Superior temporal gyrus (tissue), 1 donor: ENCODE measurements at regions not wholly inside any gene's neighbourhood (a gene's known extent, or its start where the extent isn't known, plus 50 kb on each side); places are given as distances from the start of the nearest gene placed in this dataset.
"Not testable (repeated sequence)": the region's sequence is repeated elsewhere in the genome, so short reads cannot be mapped to it uniquely, and the experiment has no call there.

ENCODE experiments used
- DNase-seq: peaks from one replicate; pipeline ENCODE4 v3.0.0-alpha.2; 2016; ENCODE audit errors: extremely low spot score

GRCh38 chr10:131816157-131816775 is 84.5 kb upstream of the PPP2R2D start:
- no peak for DNase-seq

- DNase-seq: no peak
Measured at GRCh38 chr10:131816941-131817700, 83.7 kb upstream of the PPP2R2D start.

DNA sequence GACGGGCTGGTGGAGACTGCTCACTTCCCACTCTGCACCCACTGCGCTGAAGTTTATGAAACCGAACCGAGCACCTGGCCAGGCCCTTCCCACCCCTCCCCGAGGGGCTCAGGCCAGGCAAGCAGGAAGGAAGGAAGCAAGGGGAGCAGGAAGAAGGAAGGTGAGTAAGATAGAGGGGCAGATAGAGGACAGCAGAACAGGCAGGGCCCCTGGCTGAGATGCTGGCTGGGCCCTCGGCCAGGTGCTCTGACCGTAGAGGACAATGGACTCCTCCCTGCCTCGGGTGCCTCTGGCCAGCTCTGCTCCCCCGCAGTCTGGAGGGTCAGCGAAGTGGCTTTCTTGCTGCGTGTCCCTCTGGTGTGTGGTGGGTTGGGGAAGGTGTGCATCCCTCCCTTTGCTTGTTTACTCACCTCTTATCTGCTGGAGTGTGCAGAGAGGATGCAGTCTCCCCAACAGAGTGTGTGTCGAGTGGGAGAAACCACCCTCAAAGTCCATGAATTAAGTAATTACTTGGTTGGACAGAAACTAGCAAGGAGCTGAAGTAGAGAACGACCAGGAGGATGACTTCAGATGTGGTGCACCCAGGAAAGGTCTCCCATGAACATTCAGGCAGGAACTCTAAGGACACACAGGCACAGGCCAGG is 82.8 kb upstream of the PPP2R2D start:
- no peak for DNase-seq

DNA sequence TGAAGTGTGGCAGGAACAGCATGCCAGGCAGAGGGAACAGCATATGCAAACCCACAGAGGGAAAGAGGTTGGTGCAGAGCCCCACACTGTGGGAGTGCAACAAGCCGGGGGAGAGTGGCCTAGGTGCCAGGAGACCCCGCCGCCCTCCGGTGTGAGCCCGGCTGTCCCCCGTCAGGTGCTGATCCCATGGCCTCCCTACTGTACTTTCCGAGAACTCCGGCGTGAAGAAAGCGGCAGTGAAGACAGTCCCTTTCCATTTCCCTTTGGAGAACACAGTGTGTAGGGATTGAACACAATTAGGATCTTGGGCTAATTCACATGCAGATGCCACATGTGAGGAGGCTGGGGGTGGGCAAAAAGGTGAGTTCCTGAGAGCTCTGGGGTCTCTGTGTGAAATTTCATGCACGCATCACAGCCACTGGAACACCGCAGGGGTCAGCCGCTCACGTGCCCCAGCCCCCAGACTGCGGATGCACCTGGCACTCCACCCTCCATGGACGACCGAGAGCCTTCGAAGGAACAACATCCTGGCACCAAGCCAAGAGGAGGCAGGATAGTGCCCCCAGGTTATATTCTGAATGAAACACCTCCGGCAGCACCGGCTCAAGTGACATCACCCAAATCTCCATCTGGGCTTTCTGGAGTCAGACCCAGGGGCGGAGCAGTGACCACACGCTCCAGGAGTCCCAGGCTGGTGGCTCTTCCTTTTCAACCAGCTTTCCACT is 82.1 kb upstream of the PPP2R2D start:
- DNase-seq: no peak

- DNase-seq: no peak
Measured at GRCh38 chr10:131819241-131820072, 81.4 kb upstream of the PPP2R2D start.

GRCh38 chr10:131820626-131821025 is 80.2 kb upstream of the PPP2R2D start:
- no peak for DNase-seq

- no peak for DNase-seq
Measured at GRCh38 chr10:131821378-131822012, 79.3 kb upstream of the PPP2R2D start.

DNA sequence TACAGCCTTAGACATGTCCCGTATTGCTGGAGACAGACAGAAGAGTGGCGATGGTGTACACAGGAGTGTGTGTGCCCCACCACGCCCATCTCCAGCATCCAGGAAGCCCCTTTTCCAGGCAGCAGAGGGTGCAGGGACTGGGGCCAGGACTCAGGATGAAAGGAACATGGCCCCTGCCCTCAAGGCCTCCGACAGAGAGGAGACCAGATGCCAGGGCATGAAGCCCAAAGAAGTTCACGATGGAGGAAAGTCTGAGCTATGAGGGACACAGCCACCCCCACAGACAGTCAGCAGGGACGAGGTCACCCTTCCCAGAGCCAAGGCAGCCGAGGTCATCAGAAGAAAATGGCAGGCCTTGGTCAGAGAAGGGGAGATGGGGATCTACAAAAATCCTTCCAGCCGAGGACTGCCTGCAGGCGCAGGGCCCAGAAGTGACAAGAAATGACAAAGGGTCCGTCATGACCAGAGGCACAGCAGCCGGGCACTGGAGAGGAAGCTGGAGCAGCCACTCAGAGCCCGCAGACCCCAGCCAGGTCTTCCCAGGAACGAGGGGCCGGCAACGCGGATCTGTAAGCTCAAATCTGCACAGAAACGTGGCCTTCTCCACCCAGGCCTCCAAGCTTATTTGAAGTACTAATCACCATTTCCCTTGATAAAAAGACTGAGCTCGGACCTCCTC is 78.7 kb upstream of the PPP2R2D start:
- DNase-seq: no peak

DNA sequence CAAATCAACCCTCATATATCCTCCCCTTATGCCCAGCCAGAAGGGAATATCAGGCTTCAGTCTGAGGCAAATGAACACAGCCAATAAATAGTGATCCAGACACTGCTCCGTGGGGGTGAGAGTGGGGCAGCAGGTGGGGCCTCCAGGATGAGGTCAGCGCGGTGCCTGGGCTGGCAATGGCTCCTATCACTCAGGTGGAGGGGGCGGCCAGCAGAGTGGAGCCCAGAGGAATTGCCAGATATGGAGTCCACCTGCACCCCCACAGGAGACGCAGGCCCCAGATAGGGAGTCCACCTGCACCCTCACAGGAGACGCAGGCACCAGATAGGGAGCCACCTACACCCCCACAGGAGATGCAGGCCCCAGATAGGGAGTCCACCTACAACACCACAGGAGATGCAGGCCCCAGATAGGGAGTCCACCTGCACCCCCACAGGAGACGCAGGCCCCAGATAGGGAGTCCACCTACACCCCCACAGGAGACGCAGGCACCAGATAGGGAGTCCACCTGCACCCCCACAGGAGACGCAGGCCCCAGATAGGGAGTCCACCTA is 78.0 kb upstream of the PPP2R2D start:
- DNase-seq: no peak

DNA sequence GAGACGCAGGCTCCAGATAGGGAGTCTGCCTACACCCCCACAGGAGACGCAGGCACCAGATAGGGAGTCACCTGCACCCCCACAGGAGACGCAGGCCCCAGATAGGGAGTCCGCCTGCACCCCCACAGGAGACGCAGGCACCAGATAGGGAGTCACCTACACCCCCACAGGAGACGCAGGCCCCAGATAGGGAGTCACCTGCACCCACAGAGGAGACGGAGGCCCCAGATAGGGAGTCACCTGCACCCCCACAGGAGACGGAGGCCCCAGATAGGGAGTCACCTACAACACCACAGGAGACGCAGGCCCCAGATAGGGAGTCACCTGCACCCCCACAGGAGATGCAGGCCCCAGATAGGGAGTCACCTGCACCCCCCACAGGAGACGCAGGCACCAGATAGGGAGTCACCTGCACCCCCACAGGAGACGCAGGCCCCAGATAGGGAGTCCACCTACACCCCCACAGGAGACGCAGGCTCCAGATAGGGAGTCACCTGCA is 77.2 kb upstream of the PPP2R2D start:
- DNase-seq: not testable (repeated sequence)

GRCh38 chr10:131824371-131825149 is 76.2 kb upstream of the PPP2R2D start:
- DNase-seq: no peak

- peak; percentile 12 for DNase-seq
Measured at GRCh38 chr10:131825150-131825848, 75.5 kb upstream of the PPP2R2D start.

GRCh38 chr10:131825960-131826650 is 74.7 kb upstream of the PPP2R2D start:
- no peak for DNase-seq

DNA sequence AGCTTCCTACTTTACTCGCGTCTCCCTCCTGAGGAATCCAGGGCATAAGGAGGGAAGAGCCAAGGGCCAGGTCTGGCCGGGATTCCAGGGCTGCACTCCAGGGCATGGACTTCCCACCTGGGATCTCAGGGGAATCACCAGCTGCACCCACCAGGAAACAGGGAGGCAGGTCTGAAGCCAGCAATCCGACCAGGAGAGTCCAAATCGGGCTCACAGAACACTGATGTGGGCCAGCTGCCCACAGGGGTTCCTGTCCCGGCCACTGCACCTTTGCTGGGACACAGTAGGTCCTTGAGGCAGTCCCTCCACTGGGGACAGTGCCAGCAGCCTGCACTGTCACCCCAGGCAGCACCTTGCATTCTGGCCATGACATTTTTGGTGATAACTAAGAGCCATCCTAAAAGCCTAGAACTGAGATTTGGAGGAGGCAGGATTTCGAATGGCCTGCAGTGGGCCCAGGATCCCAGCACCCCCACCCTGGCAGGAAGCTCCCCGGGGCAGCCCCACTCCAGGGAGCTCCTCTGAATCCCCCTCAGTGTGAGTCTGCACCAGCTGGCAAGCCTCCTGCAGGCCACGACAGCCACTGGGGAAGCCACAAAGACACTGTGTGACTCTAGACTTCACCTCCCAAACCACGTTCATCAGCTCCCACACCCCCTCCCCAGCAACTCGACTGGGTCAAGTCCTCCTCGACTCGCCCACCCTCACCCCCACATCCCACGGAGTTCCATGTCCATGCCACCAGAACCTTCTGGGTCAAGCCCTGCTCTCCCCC is 71.5 kb upstream of the PPP2R2D start:
- no peak for DNase-seq

DNA sequence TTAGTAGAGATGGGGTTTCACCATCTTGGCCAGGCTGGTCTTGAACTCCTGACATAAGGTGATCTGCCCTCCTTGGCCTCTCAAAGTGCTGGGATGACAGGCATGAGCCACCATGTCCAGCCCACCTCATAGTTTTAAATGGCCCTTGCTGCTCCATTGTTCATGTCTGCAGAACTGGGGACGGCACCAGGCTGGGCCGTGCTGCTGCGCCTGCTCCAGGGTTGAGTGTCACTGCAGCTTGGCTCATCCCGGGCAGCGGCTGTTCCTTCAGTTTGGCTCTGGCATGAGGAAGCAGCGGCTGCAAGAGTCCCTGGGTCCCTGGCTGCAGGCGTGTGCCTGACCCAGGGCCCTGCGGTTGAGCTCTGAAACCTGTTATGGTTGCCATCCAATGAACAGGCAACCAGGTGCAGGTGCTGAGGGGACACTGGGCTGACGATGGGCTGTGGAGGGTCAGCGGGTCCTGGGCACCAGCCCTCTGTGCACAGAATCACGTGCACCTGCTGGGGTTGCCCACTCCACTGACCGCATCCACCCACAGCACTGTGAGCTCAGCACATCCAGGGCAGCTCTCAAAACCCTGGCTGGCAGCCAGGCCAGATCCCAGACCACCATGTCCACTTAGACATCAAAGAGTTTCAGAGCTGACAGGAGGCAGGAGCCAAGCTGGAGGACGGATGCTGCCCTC is 70.2 kb upstream of the PPP2R2D start:
- DNase-seq: no peak

DNA sequence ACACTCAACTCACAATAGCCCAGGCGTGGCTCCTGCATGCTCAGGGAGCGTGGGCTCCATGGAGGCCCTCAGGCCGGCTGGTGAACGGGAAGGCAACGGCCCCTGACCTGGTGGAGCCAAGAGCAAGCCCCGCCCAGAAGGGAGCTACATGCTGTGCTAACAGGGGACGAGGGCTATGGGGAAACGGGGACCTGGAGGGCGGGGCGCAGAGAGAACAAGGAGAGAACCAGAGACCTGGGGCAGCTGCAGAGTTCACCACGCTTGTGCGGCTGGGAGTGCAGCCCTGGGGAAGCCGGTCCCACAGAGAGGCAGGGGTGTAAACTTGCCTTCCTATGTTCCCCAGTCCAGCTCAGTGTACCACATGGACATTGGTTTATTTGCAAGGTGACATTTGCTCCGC is 69.2 kb upstream of the PPP2R2D start:
- no peak for DNase-seq
